Amygdala (tissue), 56 donors: ENCODE measurements at regions not wholly inside any gene's neighbourhood (a gene's known extent, or its start where the extent isn't known, plus 50 kb on each side); places are given as distances from the start of the nearest gene placed in this dataset.
A peak's percentile ranks its signal among the peaks of the same experiment; 100 is the strongest.

Experiments used
- DNase-seq, 56 donors: peaks; one replicate each; lab custom pipeline; 2025; lab: John Stamatoyannopoulos, UW

DNA sequence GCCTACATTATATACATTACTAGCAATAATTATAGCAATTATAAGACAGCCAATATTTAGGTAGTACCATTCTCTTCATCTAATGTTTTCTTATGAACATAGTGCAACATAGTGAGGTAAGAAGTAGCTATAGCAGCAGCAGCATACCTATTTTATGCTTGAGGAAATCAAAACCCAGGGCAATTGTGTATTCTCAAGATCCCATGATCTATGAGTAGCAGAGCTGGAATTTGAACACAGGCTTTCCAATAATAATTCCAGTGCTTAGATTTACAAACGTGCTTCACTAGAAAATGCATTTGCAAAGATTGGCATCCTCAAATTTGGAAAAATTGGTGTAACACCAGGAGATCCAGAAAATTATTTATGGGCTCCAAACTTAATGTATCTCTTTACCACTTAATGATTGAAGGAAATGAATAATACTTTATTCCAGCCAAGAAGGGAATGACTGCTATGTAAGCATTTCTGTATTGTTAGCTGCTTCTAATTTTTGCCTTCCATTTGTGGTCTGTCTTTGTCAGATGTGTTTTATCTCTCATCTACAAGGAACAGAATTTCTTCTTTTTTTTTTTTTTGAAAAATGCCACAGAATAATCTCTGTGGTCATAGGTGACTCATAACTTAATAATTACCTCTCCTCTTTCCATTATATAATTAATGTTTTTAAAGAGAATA, 451.1 kb downstream of the ARAP2 start:
- no peak for DNase-seq

- no peak for DNase-seq
Measured at GRCh38 chr4:35793766-35794165, 450.5 kb downstream of the ARAP2 start.

DNA sequence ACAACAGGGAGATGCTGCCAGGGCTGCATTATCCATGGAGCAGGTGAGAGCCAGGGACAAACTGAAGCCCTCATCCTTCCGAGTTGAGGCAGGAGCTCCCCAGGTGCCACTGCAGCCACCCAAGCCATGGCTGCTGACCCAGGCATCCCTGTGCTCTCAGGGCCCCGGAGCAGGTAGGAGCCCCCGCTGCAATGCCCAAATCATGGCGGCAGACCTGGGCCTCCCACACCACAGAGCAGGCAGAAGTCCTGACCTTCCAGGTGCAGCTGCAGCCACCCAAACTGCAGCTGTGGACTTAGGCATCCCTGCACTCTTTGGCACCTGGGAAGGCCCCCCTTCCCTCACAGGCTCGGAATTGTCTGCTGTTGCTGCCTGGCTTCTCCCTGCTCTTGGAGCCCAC, 443.6 kb downstream of the ARAP2 start:
- DNase-seq: no peak

- DNase-seq: no peak
Measured at GRCh38 chr4:35802644-35803043, 441.7 kb downstream of the ARAP2 start.

- DNase-seq: no peak
Measured at GRCh38 chr4:35818520-35818919, 425.8 kb downstream of the ARAP2 start.

DNA sequence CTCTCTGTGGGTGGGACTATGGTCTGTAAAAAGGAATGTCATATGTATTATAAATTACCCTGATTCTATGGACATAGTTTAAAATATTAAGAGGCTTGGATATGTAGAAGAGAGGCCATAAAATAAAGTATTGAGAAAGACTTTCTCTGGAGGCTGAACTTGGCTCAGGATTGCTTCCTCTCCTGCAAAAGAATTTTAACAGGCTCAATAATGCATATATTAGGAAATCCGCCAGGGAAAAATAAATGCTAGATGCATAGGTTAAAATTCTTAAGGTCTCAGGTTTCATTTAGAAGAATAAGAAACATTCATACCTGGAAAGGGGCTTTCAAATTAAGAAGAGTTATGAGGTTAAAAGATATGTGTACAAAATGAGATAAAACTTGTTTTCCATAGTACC, 424.3 kb downstream of the ARAP2 start:
- DNase-seq: no peak

- DNase-seq: no peak
Measured at GRCh38 chr4:35824231-35824630, 420.1 kb downstream of the ARAP2 start.

- no peak for DNase-seq
Measured at GRCh38 chr4:35835893-35836292, 408.4 kb downstream of the ARAP2 start.

DNA sequence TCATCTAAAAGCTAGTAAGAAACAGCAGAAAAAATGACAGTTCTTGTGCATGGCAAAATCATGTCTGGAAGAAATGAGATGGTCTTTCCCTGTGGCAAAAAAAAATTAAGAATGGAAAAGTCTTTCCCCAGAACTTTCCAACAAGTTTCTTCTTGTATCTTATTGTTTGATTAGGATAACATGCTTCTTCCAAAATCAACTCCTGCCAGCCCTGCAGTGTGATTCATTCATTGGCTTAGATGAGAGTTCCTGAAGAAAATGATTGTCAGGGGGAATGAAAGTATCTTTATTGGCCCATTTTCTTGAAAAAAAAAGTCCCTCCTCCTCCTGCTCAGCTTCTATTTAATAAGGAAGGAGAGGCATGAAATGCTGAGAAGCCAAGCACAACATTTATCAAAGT, 407.7 kb downstream of the ARAP2 start:
- DNase-seq: no peak

GRCh38 chr4:35867057-35867456, 377.3 kb downstream of the ARAP2 start:
- peak in 1 of 56 donors; percentile 0 for DNase-seq

DNA sequence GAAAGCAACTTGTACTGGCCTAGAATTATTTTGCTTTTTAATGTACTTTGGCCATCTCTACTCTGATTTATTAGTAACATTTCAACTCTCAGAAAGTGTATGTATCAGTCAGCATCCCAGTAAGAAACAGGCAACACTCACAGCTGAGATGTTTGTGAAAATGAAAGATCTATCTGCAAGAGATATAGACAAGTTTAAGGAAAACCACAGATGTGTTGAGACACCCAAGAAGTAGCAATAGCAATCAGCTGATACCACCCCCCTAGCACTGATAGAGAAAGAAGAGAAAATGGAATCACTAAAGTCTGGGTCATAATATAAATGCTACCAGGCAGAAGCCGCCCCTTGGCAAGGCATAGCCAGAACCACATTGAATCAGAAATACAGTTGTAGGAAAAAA, 372.0 kb downstream of the ARAP2 start:
- DNase-seq: no peak

GRCh38 chr4:35879479-35879878, 364.8 kb downstream of the ARAP2 start:
- DNase-seq: no peak

- DNase-seq: no peak
Measured at GRCh38 chr4:35883108-35883507, 361.2 kb downstream of the ARAP2 start.

DNA sequence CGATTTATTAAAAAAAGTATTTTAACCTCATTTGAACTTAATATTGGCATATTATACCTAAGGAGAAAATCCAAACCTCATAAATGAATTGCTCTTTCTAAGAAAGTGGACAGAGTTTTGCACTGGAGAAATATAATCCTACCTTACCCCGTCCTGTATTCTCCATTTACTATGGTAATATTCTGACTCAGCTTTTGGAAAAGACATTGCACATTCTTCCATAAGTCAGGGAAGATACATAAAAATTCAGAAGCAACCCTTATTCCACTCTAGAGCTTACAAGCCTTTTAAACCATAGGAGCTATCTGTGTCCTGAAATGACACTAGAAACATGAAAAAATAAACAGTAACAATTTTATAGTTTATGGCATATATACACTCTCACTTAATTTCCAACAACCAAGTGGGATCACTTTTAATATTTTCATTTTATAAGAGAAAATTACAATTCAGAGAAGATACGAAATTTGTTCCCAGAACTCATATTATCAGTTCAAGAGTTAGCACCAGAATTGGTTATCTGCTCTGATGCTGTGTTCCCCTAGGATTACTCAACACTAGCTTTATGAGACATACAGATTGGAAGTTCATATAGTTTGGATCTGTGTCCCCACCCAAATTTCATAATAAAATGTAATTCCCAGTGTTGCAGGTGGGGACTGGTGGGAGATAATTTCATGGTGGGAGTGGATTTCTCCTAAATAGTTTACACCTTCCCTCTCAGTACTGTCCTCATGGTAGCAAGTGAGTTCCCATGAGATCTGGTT, 359.4 kb downstream of the ARAP2 start:
- DNase-seq: no peak

- no peak for DNase-seq
Measured at GRCh38 chr4:35897808-35898207, 346.5 kb downstream of the ARAP2 start.

DNA sequence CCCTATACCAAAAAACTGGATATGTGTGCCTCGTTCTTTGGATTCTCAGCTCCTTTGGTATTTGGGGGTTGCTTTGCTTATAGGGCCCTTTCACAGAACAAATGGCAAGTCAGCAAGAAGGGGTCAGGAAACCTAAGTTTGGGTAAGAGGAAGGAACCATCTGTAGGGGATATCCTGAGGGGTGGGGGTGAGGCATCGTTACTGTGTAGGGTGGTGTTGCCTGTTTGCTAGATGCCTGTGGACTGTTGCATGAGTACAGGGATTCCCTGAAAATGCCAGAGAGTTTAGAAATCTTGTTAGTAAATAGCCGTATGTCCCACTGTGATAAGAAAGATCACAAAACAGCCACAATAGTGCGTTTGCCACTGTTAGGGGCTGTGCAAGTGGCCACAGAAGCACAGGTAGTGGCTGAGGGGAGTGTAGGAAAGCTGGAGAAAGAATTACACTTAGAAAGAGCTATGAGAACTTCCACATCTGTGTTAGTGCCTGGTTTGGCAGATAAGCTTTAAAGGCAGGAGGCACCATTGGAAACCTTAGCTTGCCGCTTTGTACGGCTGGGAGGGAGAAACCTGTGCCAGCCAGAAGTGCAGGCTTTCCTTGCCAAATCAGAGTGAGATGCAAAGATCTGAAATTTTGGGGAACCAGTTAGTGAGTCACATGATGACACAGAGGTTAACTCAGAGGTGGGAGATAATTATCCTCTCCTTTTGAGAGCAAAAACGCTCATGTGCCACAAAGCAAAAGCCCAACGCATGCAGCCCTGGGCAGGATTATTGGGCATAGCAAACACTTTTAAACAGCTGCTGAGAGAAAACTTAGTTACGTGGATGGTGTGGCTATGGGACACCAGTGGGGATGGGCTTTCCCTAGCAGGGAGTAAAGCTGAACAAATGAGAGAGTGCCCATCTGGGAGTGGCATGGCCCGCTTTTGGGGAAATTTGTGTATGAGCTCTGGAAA, 343.7 kb downstream of the ARAP2 start:
- DNase-seq: no peak

GRCh38 chr4:35912174-35912573, 332.1 kb downstream of the ARAP2 start:
- DNase-seq: no peak

- no peak for DNase-seq
Measured at GRCh38 chr4:35918491-35918977, 325.8 kb downstream of the ARAP2 start.

DNA sequence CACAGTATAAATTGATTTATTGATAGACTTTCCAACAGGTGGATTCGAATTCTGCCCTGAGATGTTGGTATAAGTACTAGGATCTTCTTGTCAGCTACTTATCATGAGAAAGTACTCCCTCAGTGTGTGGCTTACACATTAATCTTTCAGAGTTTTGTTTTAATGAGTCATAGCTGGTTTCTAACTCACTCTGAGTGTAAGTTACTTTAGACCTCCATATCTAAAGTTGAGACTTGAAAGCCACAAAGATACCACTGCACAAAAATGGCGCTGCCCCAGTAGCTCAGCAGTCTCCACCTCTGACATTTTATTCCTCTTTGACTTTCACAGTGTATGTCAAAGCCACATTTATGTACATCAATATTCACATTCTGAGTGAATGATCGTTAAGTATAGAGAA, 318.5 kb downstream of the ARAP2 start:
- DNase-seq: no peak

DNA sequence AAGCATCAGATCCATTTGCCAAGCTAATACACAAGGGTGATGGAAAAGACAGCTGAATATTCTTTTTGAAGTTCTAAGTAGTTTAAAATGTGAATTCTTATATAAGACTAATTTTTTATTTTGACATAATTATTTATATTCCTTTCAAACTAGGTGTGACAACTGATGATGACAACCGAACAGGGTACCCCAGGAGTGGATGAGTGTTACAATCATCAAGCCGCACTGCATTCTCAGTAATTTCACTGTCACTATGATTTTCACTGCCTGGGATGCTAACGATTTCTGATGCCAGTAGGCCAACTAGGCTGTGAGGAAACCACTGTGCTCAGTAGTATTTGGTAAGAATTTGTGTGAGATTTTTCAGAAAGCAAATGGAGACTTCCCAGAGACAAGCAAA, 317.5 kb downstream of the ARAP2 start:
- DNase-seq: no peak

DNA sequence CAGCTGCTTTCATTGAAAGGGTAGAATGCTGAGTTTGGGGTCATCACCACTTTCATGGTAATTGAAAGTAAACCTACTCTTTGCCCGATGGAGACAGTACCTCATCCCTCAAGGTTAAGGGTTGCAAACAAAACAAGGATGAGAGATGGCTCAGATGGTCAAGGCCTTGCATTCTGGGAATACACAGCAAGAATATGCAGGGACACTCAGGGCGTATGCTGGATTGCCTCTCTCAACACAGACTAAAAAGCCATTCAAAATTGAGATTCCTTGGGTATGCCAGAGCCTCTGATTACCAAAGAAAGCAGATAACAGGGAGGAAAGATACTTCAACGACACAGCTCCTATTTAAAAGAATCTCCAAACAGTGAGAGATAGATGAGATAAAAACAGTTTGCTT, 310.4 kb downstream of the ARAP2 start:
- peak in 1 of 56 donors; percentile 0 for DNase-seq
